ENCODE measurements at regions not wholly inside any gene's neighbourhood (a gene's known extent, or its start where the extent isn't known, plus 50 kb on each side); places are given as distances from the start of the nearest gene placed in this dataset.

- no peak overlapping the region for H3K4me3 ChIP-seq (ENCODE audit: low read length)
- no peaks in the 10 kb centered on the region for H3K4me1 ChIP-seq (ENCODE audit: control insufficient read depth, insufficient read depth, low read length)
- no peaks in the 10 kb centered on the region for H3K36me3 ChIP-seq (ENCODE audit: control insufficient read depth, insufficient read depth, low read length)
- H3K9me3 Mint-ChIP-seq, result no peaks in the 10 kb centered on the region
- peaks cover 6 to 26% of the 10 kb centered on the region in 2 donors for H3K27me3 Mint-ChIP-seq (ENCODE audit: low read depth in 2 of 2)
- H3K36me3 Mint-ChIP-seq, result no peaks in the 10 kb centered on the region
- no peak overlapping the region for H3K4me3 Mint-ChIP-seq
- no peak overlapping the region for H3K27ac Mint-ChIP-seq
- TF ChIP-seq CTCF (IDR thresholded peaks at IDR 0.05), result no peak
- DNase-seq (no peak), ATAC-seq (no peak)
- peaks cover 0 to 7% of the 10 kb centered on the region in 2 donors for H3K4me1 Mint-ChIP-seq
- intact Hi-C loops (cut with micrococcal nuclease), result no loop called here
- no peak overlapping the region for H3K27ac ChIP-seq (ENCODE audit: low read length)
- H3K9me3 ChIP-seq (ENCODE audit: control insufficient read depth, insufficient read depth, low read length), result no peaks in the 10 kb centered on the region
- 67% methylated on average over 9 of the region's 9 CpGs for WGBS (ENCODE audit: insufficient coverage)
- no peaks in the 10 kb centered on the region for H3K27me3 ChIP-seq (ENCODE audit: control insufficient read depth, insufficient read depth, low read length)
Observed at GRCh38 chr4:183832776-183833450, 72.2 kb upstream of the STOX2 start.

- no peak overlapping the region for H3K4me3 ChIP-seq (ENCODE audit: low read length)
- no peaks in the 10 kb centered on the region for H3K4me1 ChIP-seq (ENCODE audit: control insufficient read depth, insufficient read depth, low read length)
- peak in 1 of 3 donors; percentile 27 for ATAC-seq
- no peaks in the 10 kb centered on the region for H3K9me3 ChIP-seq (ENCODE audit: control insufficient read depth, insufficient read depth, low read length)
- TF ChIP-seq CTCF (IDR thresholded peaks at IDR 0.05), result no peak
- Mint-ChIP-seq H3K4me1 (no peaks in the 10 kb centered on the region), H3K27me3 (ENCODE audit: low read depth in 2 of 2) (peaks cover 10 to 24% of the 10 kb centered on the region in 2 donors), H3K4me3 (no peak overlapping the region), H3K36me3 (no peaks in the 10 kb centered on the region), H3K9me3 (no peaks in the 10 kb centered on the region), H3K27ac (no peak overlapping the region)
- intact Hi-C loops (cut with micrococcal nuclease), result no loop called here
- DNase-seq, result no peak
- H3K36me3 ChIP-seq (ENCODE audit: control insufficient read depth, insufficient read depth, low read length), result no peaks in the 10 kb centered on the region
- H3K27me3 ChIP-seq (ENCODE audit: control insufficient read depth, insufficient read depth, low read length), result no peaks in the 10 kb centered on the region
- H3K27ac ChIP-seq (ENCODE audit: low read length), result no peak overlapping the region
- WGBS (ENCODE audit: insufficient coverage), result 90% methylated on average over 8 of the region's 9 CpGs
Observed at GRCh38 chr4:183834252-183834651, 70.9 kb upstream of the STOX2 start.

GRCh38 chr4:183837222-183837621 is 67.9 kb upstream of the STOX2 start:
- no peak for TF ChIP-seq CTCF (IDR thresholded peaks at IDR 0.05)
- no peaks in the 10 kb centered on the region for H3K36me3 ChIP-seq (ENCODE audit: control insufficient read depth, insufficient read depth, low read length)
- Mint-ChIP-seq H3K27me3 (ENCODE audit: low read depth in 2 of 2) (peaks cover 10 to 24% of the 10 kb centered on the region in 2 donors), H3K27ac (no peak overlapping the region), H3K4me1 (no peaks in the 10 kb centered on the region), H3K9me3 (no peaks in the 10 kb centered on the region), H3K36me3 (no peaks in the 10 kb centered on the region), H3K4me3 (no peak overlapping the region)
- intact Hi-C loops (cut with micrococcal nuclease), result no loop called here
- no peak overlapping the region for H3K27ac ChIP-seq (ENCODE audit: low read length)
- no peaks in the 10 kb centered on the region for H3K4me1 ChIP-seq (ENCODE audit: control insufficient read depth, insufficient read depth, low read length)
- whole genome bisulfite sequencing (ENCODE audit: insufficient coverage), result 91% methylated on average over 5 of the region's 5 CpGs
- no peak overlapping the region for H3K4me3 ChIP-seq (ENCODE audit: low read length)
- ATAC-seq (no peak), DNase-seq (no peak)
- no peaks in the 10 kb centered on the region for H3K9me3 ChIP-seq (ENCODE audit: control insufficient read depth, insufficient read depth, low read length)
- H3K27me3 ChIP-seq (ENCODE audit: control insufficient read depth, insufficient read depth, low read length), result no peaks in the 10 kb centered on the region

Data from natural killer cell (primary cell).